ENCODE measurements at regions not wholly inside any gene's neighbourhood (a gene's known extent, or its start where the extent isn't known, plus 50 kb on each side); places are given as distances from the start of the nearest gene placed in this dataset.

- no peak for DNase-seq (ENCODE audit: low read depth)
These were observed 96.5 kb upstream of the ADRA1B start for GRCh38 chr5:159819591-159820411.

GRCh38 chr5:159820692-159821091 is 95.6 kb upstream of the ADRA1B start:
- no peak for DNase-seq (ENCODE audit: low read depth)

GRCh38 chr5:159821461-159821940 is 94.8 kb upstream of the ADRA1B start:
- DNase-seq (ENCODE audit: low read depth) = no peak

GRCh38 chr5:159824188-159825161 is 91.8 kb upstream of the ADRA1B start:
- DNase-seq (ENCODE audit: low read depth) = no peak

- no peak for DNase-seq (ENCODE audit: low read depth)
These were observed 90.7 kb upstream of the ADRA1B start for GRCh38 chr5:159825551-159826051.

GRCh38 chr5:159826351-159827214 is 89.7 kb upstream of the ADRA1B start:
- DNase-seq (ENCODE audit: low read depth) = no peak

- DNase-seq (ENCODE audit: low read depth) = no peak
These were observed 88.4 kb upstream of the ADRA1B start for GRCh38 chr5:159827861-159828260.

- DNase-seq (ENCODE audit: low read depth) = no peak
These were observed 84.2 kb upstream of the ADRA1B start for GRCh38 chr5:159832073-159832472.

- no peak for DNase-seq (ENCODE audit: low read depth)
These were observed 83.2 kb upstream of the ADRA1B start for GRCh38 chr5:159833088-159833487.

GRCh38 chr5:159833846-159834245 is 82.4 kb upstream of the ADRA1B start:
- no peak for DNase-seq (ENCODE audit: low read depth)

- DNase-seq (ENCODE audit: low read depth) = no peak
These were observed 80.7 kb upstream of the ADRA1B start for GRCh38 chr5:159835548-159835947.

- no peak for DNase-seq (ENCODE audit: low read depth)
These were observed 79.6 kb upstream of the ADRA1B start for GRCh38 chr5:159836691-159837090.

GRCh38 chr5:159837860-159838259 is 78.4 kb upstream of the ADRA1B start:
- no peak for DNase-seq (ENCODE audit: low read depth)

- no peak for DNase-seq (ENCODE audit: low read depth)
These were observed 77.6 kb upstream of the ADRA1B start for GRCh38 chr5:159838551-159839222.

GRCh38 chr5:159844267-159845121 is 71.8 kb upstream of the ADRA1B start:
- DNase-seq (ENCODE audit: low read depth) = no peak

- no peak for DNase-seq (ENCODE audit: low read depth)
These were observed 66.7 kb upstream of the ADRA1B start for GRCh38 chr5:159849437-159850083.

- no peak for DNase-seq (ENCODE audit: low read depth)
These were observed 66.1 kb upstream of the ADRA1B start for GRCh38 chr5:159850160-159850559.

- DNase-seq (ENCODE audit: low read depth) = no peak
These were observed 65.2 kb upstream of the ADRA1B start for GRCh38 chr5:159851053-159851452.

GRCh38 chr5:159854916-159855315 is 61.4 kb upstream of the ADRA1B start:
- DNase-seq (ENCODE audit: low read depth) = no peak

Measured in forelimb muscle (tissue), 1 donor.